Loucy (cell line): ENCODE measurements at regions not wholly inside any gene's neighbourhood (a gene's known extent, or its start where the extent isn't known, plus 50 kb on each side); places are given as distances from the start of the nearest gene placed in this dataset.

Source experiments
- EZH2phosphoT487 ChIP-seq: fragments of 200-600 bp; IDR thresholded peaks from 2 replicates; pipeline ENCODE4 v1.6.1; 2018; ENCODE audit warnings: antibody characterized with exemption, mild to moderate bottlenecking, moderate library complexity, borderline replicate concordance
- TF ChIP-seq, protein P1 (sequence below): fragments of 200-600 bp; sonication (generic); conservative IDR thresholded peaks from 2 replicates; pipeline ENCODE4 v1.5.1; 2014; ENCODE audit warnings: mild to moderate bottlenecking, antibody characterized with exemption, low read length

DNA sequence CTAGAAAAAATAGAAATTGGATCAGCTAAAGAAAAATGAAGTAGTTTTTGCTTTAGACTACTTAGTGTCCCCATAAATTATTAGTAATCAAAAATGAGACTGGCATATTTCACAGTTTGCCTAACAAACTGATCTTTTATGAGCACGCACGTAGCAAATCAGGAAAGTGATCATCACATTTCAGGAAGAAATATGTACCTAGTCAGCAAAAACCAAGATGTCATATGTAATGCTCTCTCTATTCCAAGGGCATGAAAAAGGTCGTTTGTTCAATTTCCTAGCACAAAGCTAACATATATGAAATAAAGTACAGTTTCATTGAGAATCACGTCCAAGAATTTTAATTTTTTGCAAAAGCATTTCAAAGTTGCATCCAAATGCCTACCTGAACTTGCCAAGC, 600.4 kb upstream of the CHAC2 start:
- TF ChIP-seq, protein P1, sequence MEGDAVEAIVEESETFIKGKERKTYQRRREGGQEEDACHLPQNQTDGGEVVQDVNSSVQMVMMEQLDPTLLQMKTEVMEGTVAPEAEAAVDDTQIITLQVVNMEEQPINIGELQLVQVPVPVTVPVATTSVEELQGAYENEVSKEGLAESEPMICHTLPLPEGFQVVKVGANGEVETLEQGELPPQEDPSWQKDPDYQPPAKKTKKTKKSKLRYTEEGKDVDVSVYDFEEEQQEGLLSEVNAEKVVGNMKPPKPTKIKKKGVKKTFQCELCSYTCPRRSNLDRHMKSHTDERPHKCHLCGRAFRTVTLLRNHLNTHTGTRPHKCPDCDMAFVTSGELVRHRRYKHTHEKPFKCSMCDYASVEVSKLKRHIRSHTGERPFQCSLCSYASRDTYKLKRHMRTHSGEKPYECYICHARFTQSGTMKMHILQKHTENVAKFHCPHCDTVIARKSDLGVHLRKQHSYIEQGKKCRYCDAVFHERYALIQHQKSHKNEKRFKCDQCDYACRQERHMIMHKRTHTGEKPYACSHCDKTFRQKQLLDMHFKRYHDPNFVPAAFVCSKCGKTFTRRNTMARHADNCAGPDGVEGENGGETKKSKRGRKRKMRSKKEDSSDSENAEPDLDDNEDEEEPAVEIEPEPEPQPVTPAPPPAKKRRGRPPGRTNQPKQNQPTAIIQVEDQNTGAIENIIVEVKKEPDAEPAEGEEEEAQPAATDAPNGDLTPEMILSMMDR: no peak
- TF ChIP-seq EZH2phosphoT487: no peak
